ENCODE measurements at regions not wholly inside any gene's neighbourhood (a gene's known extent, or its start where the extent isn't known, plus 50 kb on each side); places are given as distances from the start of the nearest gene placed in this dataset.

DNA sequence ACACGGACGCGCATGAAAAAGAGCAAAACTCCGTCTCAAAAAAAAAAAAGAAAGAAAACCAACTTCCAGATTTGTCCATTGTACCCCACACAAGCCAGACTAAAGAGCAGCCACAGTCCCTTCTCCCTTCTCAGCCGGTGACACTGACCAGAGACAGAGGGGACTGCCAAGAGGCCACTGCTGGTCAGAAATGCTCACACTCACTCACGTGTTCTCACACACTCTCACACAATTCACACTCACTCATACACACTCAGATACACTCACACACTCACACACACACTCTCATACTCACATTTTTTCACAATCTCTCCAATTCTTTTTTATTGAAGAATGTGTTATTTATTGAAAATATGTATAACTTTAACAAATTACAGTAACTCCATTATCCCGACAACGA is 90.8 kb upstream of the RAB4A start:
- H3K27ac ChIP-seq (ENCODE audit: poor library complexity, severe bottlenecking): no peak overlapping the region
- no peaks in the 10 kb centered on the region for H3K27me3 ChIP-seq (ENCODE audit: insufficient read depth, poor library complexity, severe bottlenecking)
- no peak overlapping the region for H3K4me3 ChIP-seq (ENCODE audit: severe bottlenecking)
- no peaks in the 10 kb centered on the region for H3K9me3 ChIP-seq (ENCODE audit: severe bottlenecking)
- no peaks in the 10 kb centered on the region for H3K4me1 ChIP-seq (ENCODE audit: insufficient read depth, poor library complexity, severe bottlenecking)
- ATAC-seq (ENCODE audit: low read depth) (no peak), DNase-seq (ENCODE audit: low spot score) (no peak)
- no peaks in the 10 kb centered on the region for H3K36me3 ChIP-seq (ENCODE audit: low read depth)
- no peak for TF ChIP-seq CTCF (IDR thresholded peaks at IDR 0.05; ENCODE audit: poor library complexity, severe bottlenecking)

- Histone ChIP-seq H3K36me3 (ENCODE audit: low read depth) (no peaks in the 10 kb centered on the region), H3K9me3 (ENCODE audit: severe bottlenecking) (no peaks in the 10 kb centered on the region), H3K4me3 (ENCODE audit: severe bottlenecking) (no peak overlapping the region), H3K27me3 (ENCODE audit: insufficient read depth, poor library complexity, severe bottlenecking) (no peaks in the 10 kb centered on the region), H3K27ac (ENCODE audit: poor library complexity, severe bottlenecking) (no peak overlapping the region), H3K4me1 (ENCODE audit: insufficient read depth, poor library complexity, severe bottlenecking) (no peaks in the 10 kb centered on the region)
- TF ChIP-seq CTCF (IDR thresholded peaks at IDR 0.05; ENCODE audit: poor library complexity, severe bottlenecking): no peak
- no peak for DNase-seq (ENCODE audit: low spot score)
- no peak for ATAC-seq (ENCODE audit: low read depth)
These were observed 89.5 kb upstream of the RAB4A start for GRCh38 chr1:229181419-229181818.

DNA sequence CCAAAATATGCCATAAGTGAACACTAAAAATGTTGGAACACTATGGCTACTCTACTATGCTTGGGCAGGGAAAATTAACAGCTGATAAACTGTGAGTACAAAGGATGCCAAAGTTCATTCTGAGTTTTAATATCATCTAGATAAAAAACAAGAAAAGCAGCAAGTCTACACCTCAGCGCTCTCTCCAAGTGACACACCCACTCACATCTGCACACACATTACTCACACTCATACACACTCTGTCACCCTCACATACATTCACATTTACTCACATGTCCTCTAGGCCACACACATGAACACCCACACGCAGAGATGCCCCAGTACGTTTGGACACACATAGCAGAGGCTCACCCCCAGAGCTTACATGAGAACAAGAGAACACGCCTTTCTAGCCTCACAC is 87.3 kb upstream of the RAB4A start:
- Histone ChIP-seq H3K36me3 (ENCODE audit: low read depth) (no peaks in the 10 kb centered on the region), H3K4me3 (ENCODE audit: severe bottlenecking) (no peak overlapping the region), H3K27me3 (ENCODE audit: insufficient read depth, poor library complexity, severe bottlenecking) (no peaks in the 10 kb centered on the region), H3K9me3 (ENCODE audit: severe bottlenecking) (no peaks in the 10 kb centered on the region), H3K4me1 (ENCODE audit: insufficient read depth, poor library complexity, severe bottlenecking) (no peaks in the 10 kb centered on the region), H3K27ac (ENCODE audit: poor library complexity, severe bottlenecking) (no peak overlapping the region)
- TF ChIP-seq CTCF (IDR thresholded peaks at IDR 0.05; ENCODE audit: poor library complexity, severe bottlenecking): no peak
- ATAC-seq (ENCODE audit: low read depth) (no peak), DNase-seq (ENCODE audit: low spot score) (no peak)

DNA sequence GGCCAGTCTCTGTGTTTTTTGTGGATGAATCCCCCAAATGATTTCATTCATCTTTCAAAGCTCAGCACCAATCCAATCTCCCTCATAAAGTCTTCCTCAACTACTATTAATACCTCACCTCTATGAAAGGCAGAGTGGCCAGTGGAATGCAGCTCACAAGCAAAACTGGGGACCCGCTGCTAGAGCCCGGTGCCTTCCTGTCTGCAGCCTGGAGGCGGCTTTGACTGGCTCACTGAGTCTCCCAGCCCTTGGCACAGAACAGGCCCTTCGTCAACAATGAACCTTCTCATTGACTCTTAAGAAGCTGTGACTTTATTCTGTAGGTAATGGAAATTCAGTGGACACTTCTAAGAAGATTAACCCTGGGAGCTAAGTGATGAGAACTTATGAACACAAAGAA is 86.8 kb upstream of the RAB4A start:
- TF ChIP-seq CTCF (IDR thresholded peaks at IDR 0.05; ENCODE audit: poor library complexity, severe bottlenecking): no peak
- DNase-seq (ENCODE audit: low spot score): no peak
- Histone ChIP-seq H3K36me3 (ENCODE audit: low read depth) (no peaks in the 10 kb centered on the region), H3K4me1 (ENCODE audit: insufficient read depth, poor library complexity, severe bottlenecking) (no peaks in the 10 kb centered on the region), H3K27me3 (ENCODE audit: insufficient read depth, poor library complexity, severe bottlenecking) (no peaks in the 10 kb centered on the region), H3K9me3 (ENCODE audit: severe bottlenecking) (no peaks in the 10 kb centered on the region), H3K27ac (ENCODE audit: poor library complexity, severe bottlenecking) (no peak overlapping the region), H3K4me3 (ENCODE audit: severe bottlenecking) (no peak overlapping the region)
- ATAC-seq (ENCODE audit: low read depth): no peak

GRCh38 chr1:229185963-229186362 is 84.9 kb upstream of the RAB4A start:
- DNase-seq (ENCODE audit: low spot score) (no peak), ATAC-seq (ENCODE audit: low read depth) (no peak)

More at GRCh38 chr1:229185963-229186362, 84.9 kb upstream of the RAB4A start:
- no peak for TF ChIP-seq CTCF (IDR thresholded peaks at IDR 0.05; ENCODE audit: poor library complexity, severe bottlenecking)
- Histone ChIP-seq H3K27me3 (ENCODE audit: insufficient read depth, poor library complexity, severe bottlenecking) (no peaks in the 10 kb centered on the region), H3K27ac (ENCODE audit: poor library complexity, severe bottlenecking) (no peak overlapping the region), H3K4me1 (ENCODE audit: insufficient read depth, poor library complexity, severe bottlenecking) (no peaks in the 10 kb centered on the region), H3K9me3 (ENCODE audit: severe bottlenecking) (no peaks in the 10 kb centered on the region), H3K36me3 (ENCODE audit: low read depth) (no peaks in the 10 kb centered on the region), H3K4me3 (ENCODE audit: severe bottlenecking) (no peak overlapping the region)

Measured in RWPE2 (cell line).